Fibroblast of skin of right quadriceps (primary cell): ENCODE measurements at regions not wholly inside any gene's neighbourhood (a gene's known extent, or its start where the extent isn't known, plus 50 kb on each side); places are given as distances from the start of the nearest gene placed in this dataset.
"Not testable (repeated sequence)": the region's sequence is repeated elsewhere in the genome, so short reads cannot be mapped to it uniquely, and the experiment has no call there.

ENCODE experiments used
- DNase-seq: peaks from one replicate; pipeline ENCODE4 v3.0.0-alpha.2; 2013

- not testable (repeated sequence) for DNase-seq
These were observed 1665.5 kb downstream of the BRINP3 start for GRCh38 chr1:188812153-188812552.

DNA sequence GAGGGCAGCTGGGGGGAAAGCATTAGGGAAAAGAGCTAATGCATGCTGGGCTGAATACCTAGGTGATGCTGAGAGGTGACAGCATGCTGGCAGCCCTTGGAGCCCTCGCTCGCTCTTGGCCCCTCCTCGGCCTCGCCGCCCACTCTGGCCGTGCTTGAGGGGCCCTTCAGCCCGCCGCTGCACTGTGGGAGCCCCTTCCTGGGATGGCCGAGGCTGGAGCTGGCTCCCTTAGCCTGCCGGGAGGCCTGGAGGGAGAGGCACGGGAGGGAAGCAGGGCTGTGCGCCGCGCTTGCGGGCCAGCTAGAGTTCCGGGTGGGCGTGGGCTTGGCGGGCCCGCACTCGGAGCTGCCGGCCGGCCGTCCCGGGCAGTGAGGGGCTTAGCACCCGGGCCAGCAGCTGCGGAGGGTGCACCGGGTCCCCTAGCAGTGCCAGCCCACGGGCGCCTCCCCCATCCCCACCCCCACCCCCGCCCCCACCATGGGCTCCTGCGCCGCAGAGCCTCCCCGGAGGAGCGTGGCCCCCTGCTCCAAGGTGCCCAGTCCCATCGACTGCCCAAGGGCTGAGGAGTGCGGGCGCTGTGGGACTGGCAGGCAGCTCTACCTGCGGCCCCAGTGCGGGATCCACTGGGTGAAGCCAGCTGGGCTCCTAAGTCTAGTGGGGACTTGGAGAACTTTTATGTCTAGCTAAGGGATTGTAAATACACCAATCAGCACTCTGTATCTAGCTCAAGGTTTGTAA, 1664.7 kb downstream of the BRINP3 start:
- DNase-seq, result not testable (repeated sequence)

DNA sequence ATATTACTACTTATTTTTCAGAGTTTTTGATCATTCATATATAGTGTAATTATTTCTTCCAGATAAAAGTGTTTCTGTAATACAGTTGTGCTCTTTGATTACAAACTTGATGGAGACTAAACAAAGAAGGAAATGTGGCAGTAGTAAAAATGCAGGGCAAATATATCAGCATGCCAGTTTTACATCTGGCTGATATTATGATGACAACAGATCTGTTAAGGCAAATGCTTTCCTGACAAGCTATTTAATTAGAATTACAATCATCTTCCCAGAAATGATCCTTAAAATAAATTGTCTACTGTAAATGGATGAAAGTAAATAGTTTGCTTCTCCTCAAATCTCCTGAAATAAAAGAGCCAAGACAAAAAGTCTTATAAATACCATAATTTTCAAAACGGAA, 1659.8 kb downstream of the BRINP3 start:
- no peak for DNase-seq

DNA sequence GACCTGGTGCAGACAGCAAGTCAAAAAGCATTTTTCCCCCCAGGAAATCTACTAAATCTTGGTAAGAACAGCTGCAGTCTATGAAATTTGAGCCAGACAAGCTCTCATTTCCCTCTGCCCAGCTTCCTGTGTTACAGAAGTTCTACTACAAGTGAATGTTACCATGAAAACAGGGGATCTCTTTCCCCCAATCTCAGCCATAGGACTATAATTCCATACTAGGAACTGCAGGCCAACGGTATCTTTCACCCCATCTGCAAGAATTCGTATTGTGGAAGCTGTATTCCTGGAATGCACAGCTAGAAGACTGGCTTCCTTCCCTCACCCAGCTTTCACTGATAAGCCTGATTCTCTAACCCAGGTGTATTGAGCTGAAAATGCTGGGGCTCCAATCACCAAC, 1655.4 kb downstream of the BRINP3 start:
- no peak for DNase-seq

DNA sequence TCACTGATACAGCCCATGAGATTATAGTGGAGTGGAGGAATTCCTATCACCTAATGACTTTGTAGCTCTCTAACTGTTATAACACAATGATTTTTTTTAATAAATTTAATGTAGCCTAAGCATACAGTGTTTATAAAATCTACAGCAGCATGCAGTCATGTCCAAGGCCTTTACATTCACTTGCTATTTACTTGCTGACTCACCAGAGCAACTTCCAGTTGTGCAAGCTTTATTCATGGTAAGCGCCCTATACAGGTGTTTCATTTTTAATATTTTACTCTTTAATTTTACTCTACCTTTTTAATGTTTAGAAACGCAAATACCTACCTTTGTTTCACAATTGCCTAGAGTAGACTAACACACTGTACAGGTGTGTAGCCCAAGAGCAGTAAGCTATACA, 1652.2 kb downstream of the BRINP3 start:
- no peak for DNase-seq

GRCh38 chr1:188826800-188827199, 1650.9 kb downstream of the BRINP3 start:
- no peak for DNase-seq

DNA sequence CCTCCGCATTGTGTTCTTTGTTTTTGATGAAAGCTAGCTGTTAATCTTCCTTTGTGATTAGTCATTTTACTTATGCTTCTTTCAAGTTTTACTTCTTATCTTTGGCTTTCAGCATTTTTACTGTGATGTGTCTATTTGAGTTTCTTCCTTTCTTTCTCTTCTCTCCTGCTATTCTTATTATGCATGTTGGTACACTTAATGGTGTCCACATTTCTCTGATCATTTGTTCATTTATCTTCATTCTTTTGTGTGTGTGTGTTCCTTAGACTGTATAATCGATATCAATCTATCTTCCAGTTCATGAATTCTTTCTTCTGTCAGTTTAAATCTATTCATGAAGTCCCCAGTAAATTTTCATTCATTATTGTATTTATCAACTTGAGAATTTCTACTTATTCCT, 1650.3 kb downstream of the BRINP3 start:
- DNase-seq, result no peak

DNA sequence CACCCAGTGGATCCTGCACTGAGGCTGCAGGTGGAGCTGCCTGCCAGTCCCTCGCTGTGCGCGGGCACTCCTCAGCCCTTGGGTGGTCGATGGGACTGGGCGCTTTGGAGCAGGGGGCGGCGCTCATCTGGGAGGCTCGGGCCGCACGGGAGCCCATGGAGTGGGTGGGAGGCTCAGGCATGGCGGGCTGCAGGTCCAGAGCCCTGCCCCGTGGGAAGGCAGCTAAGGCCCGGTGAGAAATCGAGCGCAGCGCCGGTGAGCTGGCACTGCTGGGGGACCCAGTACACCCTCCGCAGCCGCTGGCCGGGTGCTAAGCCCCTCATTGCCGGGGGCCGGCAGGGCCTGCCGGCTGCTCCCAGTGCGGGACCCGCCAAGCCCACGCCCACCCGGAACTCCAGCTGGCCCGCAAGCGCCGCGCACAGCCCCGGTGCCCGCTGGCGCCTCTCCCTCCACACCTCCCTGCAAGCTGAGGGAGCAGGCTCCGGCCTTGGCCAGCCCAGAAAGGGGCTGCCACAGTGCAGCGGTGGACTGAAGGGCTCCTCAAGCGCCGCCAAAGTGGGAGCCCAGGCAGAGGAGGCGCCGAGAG, 1636.5 kb downstream of the BRINP3 start:
- not testable (repeated sequence) for DNase-seq

DNA sequence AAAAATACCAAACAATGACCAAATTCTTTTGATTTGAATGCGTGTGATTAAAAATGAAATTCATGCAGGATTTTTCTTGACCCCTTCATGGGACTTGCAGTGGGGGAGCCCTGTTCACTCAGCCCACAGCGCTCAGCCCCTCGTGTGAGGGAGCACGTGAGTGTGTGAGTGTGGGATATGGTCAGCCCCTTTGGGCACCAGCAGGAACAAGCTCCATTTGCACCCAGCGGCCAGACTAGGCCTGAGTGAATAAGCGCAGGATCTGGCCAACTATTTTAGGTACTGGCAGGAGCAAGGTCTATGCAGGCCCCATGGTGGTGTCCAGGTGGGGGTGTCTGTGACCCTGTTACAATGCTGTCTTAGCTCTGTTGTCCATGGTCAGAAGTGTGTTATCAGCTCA, 1631.2 kb downstream of the BRINP3 start:
- DNase-seq, result no peak

DNA sequence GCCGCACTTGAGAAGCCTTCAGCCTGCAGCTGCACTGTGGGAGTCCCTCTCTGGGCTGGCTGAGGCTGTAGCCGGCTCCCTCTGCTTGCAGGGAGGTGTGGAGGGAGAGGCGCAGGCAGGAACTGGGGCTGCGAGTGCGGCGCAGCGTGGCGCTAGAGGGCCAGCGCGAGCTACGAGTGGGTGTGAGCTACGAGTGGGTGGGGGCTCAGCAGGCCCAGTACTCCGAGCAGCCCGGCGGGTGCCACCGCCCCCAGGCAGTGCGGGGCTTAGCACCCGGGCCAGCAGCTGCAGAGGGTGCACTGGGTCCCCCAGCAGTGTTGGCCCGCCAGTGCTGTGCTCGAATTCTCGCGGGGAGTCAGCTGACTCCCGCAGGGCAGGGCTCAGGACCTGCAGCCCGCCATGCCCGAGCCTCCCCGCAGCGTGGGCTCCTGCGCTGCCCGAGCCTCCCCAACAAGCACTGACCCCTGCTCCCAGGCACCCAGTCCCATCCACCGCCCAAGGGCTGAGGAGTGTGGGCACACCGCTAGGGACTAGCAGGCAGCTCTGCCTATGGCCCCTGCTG, 1620.1 kb downstream of the BRINP3 start:
- DNase-seq, result no peak

DNA sequence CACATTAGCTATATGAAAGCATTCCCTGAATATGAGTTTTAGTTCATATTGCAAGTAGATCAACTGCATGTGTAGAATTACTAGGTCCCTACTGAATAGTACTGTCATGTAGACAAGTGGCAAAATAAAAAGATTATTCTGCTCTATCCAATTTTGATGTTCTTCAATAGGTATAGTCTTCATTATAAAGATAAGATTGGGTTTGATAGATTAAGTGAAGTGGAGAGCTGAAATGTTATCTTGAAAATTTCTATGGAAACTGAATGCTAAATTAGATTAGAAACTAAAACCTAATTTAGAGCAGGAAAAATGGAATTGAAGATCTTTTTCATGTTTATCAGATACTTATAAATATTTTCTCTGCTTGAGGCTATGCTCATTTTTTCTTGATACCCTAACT, 1610.0 kb downstream of the BRINP3 start:
- no peak for DNase-seq

DNA sequence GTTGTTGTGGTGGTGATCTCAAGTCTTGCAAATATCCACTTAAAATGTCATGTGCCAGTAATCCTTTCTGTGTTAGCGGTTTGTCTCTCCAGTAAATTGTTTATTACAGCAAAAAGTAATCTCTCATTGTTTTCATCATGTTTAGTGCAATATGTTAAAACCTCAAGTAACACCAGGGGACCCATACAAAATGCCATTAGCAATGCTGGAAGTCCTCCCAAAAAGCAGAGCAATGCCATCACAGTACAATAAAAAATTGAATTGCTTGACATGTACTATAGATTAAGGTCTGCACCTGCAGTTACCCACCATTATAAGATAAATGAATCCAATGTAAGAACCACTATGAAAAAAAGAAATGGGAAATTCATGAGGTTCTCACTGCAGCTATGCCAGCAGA, 1606.5 kb downstream of the BRINP3 start:
- no peak for DNase-seq

DNA sequence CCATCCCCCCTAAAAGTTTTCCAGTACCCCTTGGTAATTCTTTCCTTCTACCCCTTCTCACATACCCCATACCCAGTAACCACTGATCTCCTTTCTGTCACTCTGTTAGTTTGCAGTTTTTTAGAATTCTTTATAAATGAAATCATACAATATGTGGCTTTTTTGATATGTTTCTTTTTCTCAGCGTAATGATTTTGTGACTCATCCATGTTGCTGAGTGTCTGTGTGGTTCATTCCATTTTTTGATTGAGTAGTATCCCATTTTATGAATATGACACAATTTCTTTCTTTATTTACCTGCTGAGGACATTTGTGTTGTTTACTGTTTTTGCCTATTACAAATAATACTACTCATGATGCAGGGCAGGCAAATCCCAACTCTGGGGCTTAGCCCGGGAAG, 1605.3 kb downstream of the BRINP3 start:
- DNase-seq, result peak; percentile 3

DNA sequence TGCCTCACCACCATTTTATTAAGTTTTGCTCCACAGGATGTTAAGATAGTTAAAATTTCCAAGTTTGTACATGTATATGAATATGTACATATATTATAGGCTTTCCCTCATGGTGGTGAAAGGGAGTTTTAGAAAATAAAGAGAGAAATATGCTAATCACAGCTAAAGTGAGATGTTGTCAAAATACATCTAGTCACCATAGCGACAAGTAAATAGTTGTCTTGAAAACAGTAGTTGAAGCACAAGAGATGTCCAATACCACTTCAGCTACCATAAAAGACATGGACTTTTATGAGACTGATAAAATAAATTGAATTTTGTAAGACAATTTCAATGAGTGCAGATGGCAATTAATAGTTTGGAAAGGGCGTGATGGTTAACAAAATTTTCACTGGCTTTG, 1600.0 kb downstream of the BRINP3 start:
- DNase-seq, result no peak

- peak; percentile 53 for DNase-seq
These were observed 1589.3 kb downstream of the BRINP3 start for GRCh38 chr1:188888386-188888785.

- no peak for DNase-seq
These were observed 1588.5 kb downstream of the BRINP3 start for GRCh38 chr1:188889166-188889565.

DNA sequence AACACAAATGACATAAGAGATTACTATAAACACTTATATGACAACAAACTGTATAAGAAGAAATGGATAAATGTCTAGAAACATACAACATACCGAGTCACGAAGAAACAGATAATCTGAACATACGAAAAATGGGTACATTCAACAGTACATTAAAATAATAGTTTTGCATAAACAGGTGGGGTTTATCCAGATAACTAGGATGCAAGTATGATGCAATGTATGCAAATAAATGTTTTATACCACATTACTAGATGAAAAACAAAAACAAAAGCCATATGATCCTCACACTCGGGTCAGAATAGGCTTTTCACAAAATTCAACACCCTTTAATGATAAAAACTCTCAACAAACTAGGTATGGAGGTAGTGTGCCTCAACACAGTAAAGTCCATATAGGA, 1585.7 kb downstream of the BRINP3 start:
- no peak for DNase-seq

GRCh38 chr1:188895611-188896010, 1582.1 kb downstream of the BRINP3 start:
- DNase-seq, result no peak

- DNase-seq, result no peak
These were observed 1574.4 kb downstream of the BRINP3 start for GRCh38 chr1:188903241-188903640.

- DNase-seq, result no peak
These were observed 1573.5 kb downstream of the BRINP3 start for GRCh38 chr1:188904201-188904600.

DNA sequence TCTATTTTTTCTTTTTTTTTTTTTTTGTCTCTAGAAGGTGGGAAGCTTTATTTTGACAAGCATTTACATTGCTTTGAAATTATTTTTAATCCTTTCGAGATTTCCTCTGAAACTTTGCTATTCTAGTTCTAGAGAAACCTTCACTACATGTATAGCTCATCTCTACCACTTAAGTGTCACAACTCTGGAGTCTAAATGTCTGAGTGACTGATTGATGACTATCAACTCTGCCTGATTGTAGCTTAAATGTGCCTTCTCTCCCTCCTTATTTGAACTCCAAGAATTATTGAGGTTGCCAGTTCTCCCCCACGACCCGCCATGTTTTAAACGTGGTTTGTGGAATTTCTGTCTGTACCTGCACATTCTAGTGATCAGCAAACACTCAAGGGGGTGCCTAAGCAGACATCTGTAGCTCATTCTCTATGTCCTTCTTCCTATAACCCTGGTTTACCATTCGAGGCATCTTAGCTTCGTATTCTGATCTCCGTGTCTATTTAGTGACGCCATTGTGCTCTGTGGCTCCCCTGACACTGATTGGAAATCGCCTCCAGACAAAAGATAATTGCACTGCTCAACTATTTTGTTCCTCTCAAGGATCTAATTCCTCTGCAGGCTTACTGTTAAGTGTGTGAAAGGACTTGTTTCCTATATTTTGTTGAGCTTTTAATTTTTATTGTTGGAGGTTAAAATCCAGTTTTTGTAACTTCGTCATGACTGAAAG, 1570.6 kb downstream of the BRINP3 start:
- DNase-seq, result no peak

- DNase-seq, result no peak
These were observed 1547.3 kb downstream of the BRINP3 start for GRCh38 chr1:188930382-188930781.

GRCh38 chr1:188931506-188931905, 1546.2 kb downstream of the BRINP3 start:
- no peak for DNase-seq
